ENCODE measurements at regions not wholly inside any gene's neighbourhood (a gene's known extent, or its start where the extent isn't known, plus 50 kb on each side); places are given as distances from the start of the nearest gene placed in this dataset.

GRCh38 chr3:166248784-166249183, 411.6 kb upstream of the BCHE start:
- DNase-seq: no peak

- DNase-seq: no peak
Measured at GRCh38 chr3:166243511-166243910, 406.3 kb upstream of the BCHE start.

- DNase-seq: no peak
Measured at GRCh38 chr3:166223120-166223519, 385.9 kb upstream of the BCHE start.

- no peak for DNase-seq
Measured at GRCh38 chr3:166211451-166211850, 374.2 kb upstream of the BCHE start.

- DNase-seq: no peak
Measured at GRCh38 chr3:166209701-166210100, 372.5 kb upstream of the BCHE start.

GRCh38 chr3:166205158-166205557, 367.9 kb upstream of the BCHE start:
- DNase-seq: no peak

- DNase-seq: no peak
Measured at GRCh38 chr3:166201476-166201875, 364.3 kb upstream of the BCHE start.

- no peak for DNase-seq
Measured at GRCh38 chr3:166199491-166199890, 362.3 kb upstream of the BCHE start.

- no peak for DNase-seq
Measured at GRCh38 chr3:166195808-166196207, 358.6 kb upstream of the BCHE start.

GRCh38 chr3:166191411-166191810, 354.2 kb upstream of the BCHE start:
- DNase-seq: no peak

GRCh38 chr3:166190360-166190759, 353.1 kb upstream of the BCHE start:
- no peak for DNase-seq

GRCh38 chr3:166187237-166187636, 350.0 kb upstream of the BCHE start:
- no peak for DNase-seq

- no peak for DNase-seq
Measured at GRCh38 chr3:166186003-166186402, 348.8 kb upstream of the BCHE start.

- DNase-seq: no peak
Measured at GRCh38 chr3:166177130-166177529, 339.9 kb upstream of the BCHE start.

GRCh38 chr3:166171695-166172094, 334.5 kb upstream of the BCHE start:
- no peak for DNase-seq

- DNase-seq: no peak
Measured at GRCh38 chr3:166169681-166170080, 332.5 kb upstream of the BCHE start.

- DNase-seq: no peak
Measured at GRCh38 chr3:166127969-166128368, 290.7 kb upstream of the BCHE start.

GRCh38 chr3:166125179-166125578, 288.0 kb upstream of the BCHE start:
- no peak for DNase-seq

- DNase-seq: no peak
Measured at GRCh38 chr3:166123576-166123975, 286.4 kb upstream of the BCHE start.

GRCh38 chr3:166123088-166123487, 285.9 kb upstream of the BCHE start:
- no peak for DNase-seq

- no peak for DNase-seq
Measured at GRCh38 chr3:166118049-166118448, 280.8 kb upstream of the BCHE start.

- DNase-seq: no peak
Measured at GRCh38 chr3:166114448-166114847, 277.2 kb upstream of the BCHE start.

GRCh38 chr3:166111562-166111961, 274.3 kb upstream of the BCHE start:
- DNase-seq: no peak

- DNase-seq: no peak
Measured at GRCh38 chr3:166110102-166110501, 272.9 kb upstream of the BCHE start.

GRCh38 chr3:166104938-166105337, 267.7 kb upstream of the BCHE start:
- no peak for DNase-seq
